GM18867 (cell line): ENCODE measurements at regions not wholly inside any gene's neighbourhood (a gene's known extent, or its start where the extent isn't known, plus 50 kb on each side); places are given as distances from the start of the nearest gene placed in this dataset.
A peak's percentile ranks its signal among the peaks of the same experiment; 100 is the strongest.

Source experiments
- ATAC-seq: cut with Tn5 transposase; IDR thresholded peaks from one replicate; pipeline ENCODE4 v1.9.1; 2021; ENCODE audit warnings: mild to moderate bottlenecking, moderate library complexity; ENCODE audit not compliant: unreplicated experiment

DNA sequence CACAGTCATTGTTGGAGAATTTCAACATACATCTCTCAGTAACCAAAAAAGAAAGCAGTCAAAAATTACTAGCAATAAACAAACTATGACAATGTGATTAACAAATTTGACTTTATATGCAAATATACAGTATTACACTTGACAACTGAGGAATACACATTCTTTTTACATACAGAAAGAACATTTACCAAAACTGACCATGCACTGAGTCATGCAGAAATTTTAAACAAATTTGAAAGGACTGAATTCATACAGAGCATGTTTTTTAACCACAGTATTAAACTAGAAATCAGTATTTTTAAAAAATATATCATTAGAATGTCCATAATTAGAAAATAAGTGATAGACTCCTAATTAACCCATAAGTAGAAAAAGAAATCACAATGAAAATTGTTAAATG is 420.1 kb downstream of the TBC1D4 start:
- no peak for ATAC-seq

GRCh38 chr13:75055296-75055695 is 426.7 kb downstream of the TBC1D4 start:
- peak; percentile 47 for ATAC-seq

GRCh38 chr13:75052616-75053015 is 429.4 kb downstream of the TBC1D4 start:
- ATAC-seq = no peak

DNA sequence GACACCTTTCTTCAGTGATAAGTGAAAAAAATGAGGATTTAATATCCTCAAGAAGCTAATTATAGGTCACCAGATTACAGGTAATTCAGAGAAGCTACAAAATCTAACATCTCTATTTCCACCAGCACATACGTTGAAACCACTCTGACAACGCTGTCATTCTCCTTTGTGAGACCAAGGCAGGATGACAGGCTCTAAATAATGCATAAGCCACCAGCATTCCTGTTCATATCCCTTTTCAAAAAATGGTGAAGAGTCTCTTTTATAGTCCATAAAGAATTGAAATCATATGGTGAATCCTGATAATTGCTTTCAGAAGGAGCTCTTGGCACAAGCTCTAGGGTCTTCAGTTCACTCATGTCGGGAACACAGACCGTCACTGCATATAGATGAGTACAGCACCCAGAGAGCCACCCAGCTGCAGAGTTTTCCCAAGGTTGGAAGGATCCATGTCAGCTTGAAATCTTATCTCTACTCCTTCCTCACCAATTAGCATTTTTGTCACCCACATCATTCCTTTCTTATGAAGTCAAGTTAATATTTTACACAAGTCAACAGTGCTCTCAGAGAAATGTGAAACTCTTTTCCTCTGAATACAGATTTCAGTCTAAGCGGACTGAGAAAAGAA is 431.4 kb downstream of the TBC1D4 start:
- ATAC-seq = no peak

- no peak for ATAC-seq
Observed at GRCh38 chr13:75049735-75050335, 432.1 kb downstream of the TBC1D4 start.

- no peak for ATAC-seq
Observed at GRCh38 chr13:75042807-75043206, 439.2 kb downstream of the TBC1D4 start.

DNA sequence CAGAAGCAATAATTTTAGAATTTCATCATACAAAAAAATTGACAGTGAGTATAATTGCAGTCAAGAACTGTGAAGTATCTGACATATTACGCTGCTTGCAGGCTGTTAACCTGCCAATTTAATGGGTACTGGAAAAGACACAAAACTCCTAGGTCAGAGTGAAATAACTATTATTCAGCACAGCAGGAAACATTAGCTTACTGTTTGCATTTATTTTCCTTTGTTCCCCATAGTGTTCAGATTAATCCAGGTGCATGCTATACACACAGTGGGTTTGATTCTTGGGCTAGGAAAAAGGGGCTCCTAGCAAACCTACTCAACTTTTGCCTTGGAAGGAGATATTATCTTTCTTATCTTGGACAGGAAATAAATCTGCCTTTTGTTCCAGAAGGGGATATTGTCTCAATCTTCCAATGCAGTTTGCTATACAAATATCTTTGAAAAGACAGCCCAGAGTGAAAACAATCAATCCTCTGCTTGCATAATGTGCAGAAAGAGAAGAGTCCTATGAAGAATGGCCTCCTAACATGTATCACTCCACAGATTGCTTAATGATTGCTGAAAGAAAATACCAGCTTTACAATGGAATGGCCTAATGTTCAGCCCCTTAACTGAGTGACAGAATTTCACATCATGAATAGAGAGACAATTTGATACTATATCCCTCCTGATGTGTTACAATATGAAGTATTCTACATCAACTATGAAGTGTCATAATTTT is 443.4 kb downstream of the TBC1D4 start:
- ATAC-seq = no peak

GRCh38 chr13:75025956-75026355 is 456.0 kb downstream of the TBC1D4 start:
- no peak for ATAC-seq

DNA sequence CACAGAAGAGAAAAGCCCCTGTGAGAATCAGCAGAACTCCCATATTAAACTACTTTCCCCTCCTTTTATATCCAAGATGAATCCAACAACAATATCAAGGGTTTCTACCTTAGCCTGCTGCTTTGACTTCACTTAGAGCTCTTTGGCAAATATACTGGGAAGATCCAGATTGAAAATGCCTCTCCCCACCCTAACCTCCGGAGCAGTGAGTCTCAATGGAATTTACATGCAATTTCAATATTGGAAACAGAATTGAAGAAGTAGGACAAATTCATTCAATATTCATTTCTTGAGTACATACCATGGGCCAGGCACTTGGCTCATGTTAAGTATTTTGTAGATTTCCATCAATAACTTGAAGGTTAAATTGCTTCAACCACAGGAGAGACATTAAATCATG is 457.4 kb downstream of the TBC1D4 start:
- no peak for ATAC-seq

DNA sequence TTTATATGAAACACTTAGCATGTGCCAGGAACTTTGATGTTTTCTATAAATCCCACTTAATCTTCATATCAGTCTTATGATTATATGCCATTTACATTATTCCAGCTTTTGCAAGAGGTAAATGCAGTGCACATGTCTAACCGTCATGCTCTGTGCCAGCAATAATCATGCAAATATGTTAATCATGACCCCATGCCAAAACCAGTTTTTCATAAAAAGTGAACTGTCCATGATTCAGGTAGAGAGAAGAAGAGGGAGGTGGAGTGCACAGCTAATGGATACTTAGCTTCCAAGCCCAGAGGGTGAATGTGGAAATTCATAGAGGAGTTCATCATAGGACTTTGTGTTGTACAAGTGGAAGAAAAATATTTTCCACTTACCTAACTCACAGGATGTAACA is 458.4 kb downstream of the TBC1D4 start:
- no peak for ATAC-seq

- no peak for ATAC-seq
Observed at GRCh38 chr13:75021151-75021550, 460.8 kb downstream of the TBC1D4 start.

DNA sequence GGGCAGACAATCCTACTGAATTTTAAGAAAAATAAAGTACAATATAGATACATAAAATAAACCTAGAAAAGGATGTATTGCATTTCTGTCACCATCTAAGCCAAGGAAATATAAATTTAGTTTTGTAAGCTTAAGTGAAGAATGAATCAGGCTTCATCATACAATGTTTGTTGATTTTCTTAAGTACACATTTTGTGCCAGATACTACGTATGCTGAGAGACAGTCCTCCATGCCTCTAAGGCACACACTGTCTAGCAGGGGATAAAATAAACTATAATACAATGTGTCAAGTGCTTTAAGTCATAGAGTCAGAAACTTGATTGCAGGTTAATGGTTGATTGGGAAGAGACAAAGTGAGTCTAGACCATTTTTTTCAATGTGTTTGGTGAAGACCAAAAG is 465.7 kb downstream of the TBC1D4 start:
- ATAC-seq = no peak

- ATAC-seq = no peak
Observed at GRCh38 chr13:75013818-75014217, 468.2 kb downstream of the TBC1D4 start.

DNA sequence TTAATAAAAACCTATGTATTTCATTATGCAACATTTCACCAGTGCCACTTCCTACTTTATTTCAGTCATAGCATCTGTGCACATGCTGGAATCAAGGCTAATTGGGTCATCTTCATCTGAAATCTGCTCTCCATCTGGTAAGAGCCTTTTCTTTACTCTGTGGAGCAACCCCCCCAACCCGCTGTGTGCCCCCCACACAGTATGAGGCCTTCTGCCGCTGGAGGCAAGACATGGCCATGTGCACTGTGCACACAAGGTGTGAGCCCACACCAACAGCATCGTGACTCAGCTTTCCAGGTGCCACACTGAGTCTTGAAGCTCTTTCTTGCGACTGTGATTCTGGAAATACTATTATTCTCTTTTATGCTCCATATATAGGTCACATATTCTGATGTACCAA is 471.0 kb downstream of the TBC1D4 start:
- ATAC-seq = no peak

- ATAC-seq = no peak
Observed at GRCh38 chr13:75008926-75009325, 473.0 kb downstream of the TBC1D4 start.

DNA sequence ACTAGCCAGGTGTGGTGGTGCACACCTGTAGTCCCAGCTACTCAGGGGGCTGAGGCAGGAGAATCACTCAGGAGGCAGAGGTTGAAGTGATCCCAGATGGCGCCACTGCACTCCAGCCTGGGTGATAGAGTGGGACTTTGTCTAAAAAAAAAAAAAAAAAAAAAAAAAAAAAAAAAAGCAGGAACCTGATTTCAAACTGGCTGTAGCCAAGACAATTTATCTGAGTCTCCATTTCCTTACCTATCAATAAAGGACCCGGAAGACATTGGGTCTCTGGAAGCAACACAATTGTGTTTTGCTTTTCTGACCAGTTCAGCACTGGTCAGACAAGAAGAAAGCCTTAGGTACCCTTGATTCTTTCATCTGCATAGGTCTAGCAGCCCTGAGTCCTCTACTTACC is 491.0 kb downstream of the TBC1D4 start:
- no peak for ATAC-seq

GRCh38 chr13:74987124-74987690 is 494.8 kb downstream of the TBC1D4 start:
- no peak for ATAC-seq

DNA sequence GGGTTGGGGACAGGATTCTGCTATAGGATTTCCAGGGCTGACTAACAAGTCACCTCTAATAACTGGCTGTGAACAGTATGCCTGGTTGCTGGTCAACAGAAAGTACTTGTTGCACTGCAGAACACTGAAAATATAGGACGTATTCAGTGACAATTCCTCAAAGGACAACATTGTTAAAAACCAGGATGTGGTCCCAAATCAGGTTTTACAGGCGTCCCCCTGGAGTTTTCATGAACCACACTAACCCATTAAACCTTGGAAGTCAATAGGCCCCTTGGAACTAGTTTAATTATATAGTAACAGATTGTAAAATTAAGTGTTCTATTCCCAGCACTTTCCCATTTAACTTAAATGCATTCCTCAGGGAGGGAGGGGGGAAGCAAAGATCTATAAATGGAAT is 495.4 kb downstream of the TBC1D4 start:
- no peak for ATAC-seq

DNA sequence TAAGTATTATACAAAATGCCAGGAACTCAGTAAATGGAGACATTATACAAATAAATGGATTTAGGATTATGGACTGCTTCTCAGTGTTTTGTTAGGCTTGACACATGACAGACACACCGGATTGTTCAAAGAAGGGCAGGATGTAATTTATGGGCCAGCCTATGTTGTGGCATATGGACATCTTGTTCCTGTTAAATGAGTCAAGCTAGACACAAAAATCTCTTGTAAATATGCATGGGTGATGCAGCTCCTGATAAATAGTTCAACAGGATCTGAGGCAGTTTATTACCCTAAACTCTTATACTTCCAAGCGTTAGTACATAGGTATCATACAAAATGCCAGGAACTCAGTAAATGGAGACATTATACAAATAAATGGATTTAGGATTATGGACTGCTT is 502.3 kb downstream of the TBC1D4 start:
- no peak for ATAC-seq

DNA sequence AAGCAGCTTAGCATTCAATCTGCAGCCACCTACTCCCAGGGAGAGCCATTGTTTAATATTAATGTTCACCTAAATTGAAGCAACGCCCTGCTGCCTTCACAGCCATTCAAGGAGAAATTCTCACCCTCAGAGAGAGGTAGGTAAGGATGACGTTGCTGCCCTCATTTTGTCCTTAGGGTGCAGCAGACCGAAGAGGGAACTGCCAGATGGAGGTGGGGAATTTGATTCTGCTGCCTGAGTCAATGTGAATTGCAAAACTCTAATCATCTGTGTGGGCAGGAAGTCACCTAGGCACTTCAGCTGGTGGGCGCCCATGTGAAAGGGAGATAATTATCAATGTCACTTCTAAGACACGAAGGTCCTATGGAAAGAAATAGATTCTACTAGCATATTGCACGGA is 503.4 kb downstream of the TBC1D4 start:
- ATAC-seq = no peak

DNA sequence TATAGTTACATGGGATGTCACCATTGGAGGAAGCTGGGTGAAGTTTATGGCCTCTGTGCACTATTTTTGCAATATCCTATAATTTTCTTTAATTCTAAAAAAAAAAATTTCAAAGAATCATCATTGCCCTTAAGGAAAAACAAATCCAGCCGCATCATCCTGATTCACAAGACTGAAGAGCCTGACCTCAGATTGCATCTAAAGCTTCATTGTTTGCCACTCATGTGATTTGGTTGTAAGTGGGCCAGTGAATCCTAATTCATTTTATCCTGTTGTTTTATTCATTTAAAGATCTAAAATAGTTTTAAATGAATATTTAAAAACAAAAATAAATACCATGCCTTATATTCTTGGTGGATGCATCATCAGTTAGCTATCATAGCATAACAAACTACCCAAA is 504.5 kb downstream of the TBC1D4 start:
- ATAC-seq = no peak

DNA sequence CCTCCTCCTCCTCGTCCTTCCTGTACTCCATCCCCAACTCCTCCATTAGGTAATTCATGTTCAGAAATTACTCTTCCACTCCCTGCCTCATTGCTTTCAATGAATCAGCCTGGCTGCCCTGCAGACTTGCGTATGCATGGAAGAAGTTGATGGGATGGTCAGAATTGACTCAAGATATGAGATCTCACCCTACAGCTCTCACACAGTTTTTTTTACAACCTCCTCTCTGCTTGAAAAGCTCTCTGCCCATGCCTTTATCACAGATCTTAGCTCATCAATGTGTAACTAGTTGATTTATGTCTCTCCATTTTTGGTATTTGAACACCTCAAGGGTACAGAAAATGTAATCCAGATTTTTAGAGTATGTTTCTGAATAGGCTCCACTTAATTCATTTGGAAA is 506.9 kb downstream of the TBC1D4 start:
- no peak for ATAC-seq
